Natural killer cell treated with Interleukin-12 subunit alpha and Interleukin-12 subunit beta and Interleukin-15 and Interleukin-18, amount 100 ng/mL, for 72 hours (primary cell): ENCODE measurements at regions not wholly inside any gene's neighbourhood (a gene's known extent, or its start where the extent isn't known, plus 50 kb on each side); places are given as distances from the start of the nearest gene placed in this dataset.

Source experiments
- ATAC-seq, 2 donors: fragments of 150-1000 bp; cut with Tn5 transposase in 1 of 2; sonication (Bioruptor Pico), chemical (Tn5 transposase) in 1 of 2; 2 replicates each; pipeline ENCODE4 v1.10.0; 2021
- DNase-seq: peaks from one replicate; pipeline ENCODE4 v3.0.0; 2022; ENCODE audit warnings: low spot score
- H3K27ac Mint-ChIP-seq, 2 donors: 1 replicate in 1 of 2; 2 replicates in 1 of 2; pipeline ENCODE4 v1.8.0; 2022; ENCODE audit warnings: mixed read lengths in 2 of 2, mild to moderate bottlenecking in 1 of 2, moderate library complexity in 1 of 2
- H3K27me3 Mint-ChIP-seq, 2 donors: 1 replicate in 1 of 2; 2 replicates in 1 of 2; pipeline ENCODE4 v1.8.0; 2022; ENCODE audit warnings: mixed read lengths in 2 of 2
- H3K36me3 Mint-ChIP-seq: one replicate; pipeline ENCODE4 v1.8.0; 2022; ENCODE audit warnings: mixed read lengths
- H3K4me1 Mint-ChIP-seq, 2 donors: 1 replicate in 1 of 2; 2 replicates in 1 of 2; pipeline ENCODE4 v1.8.0; 2022; ENCODE audit warnings: low read depth in 2 of 2, mixed read lengths in 2 of 2, mild to moderate bottlenecking in 1 of 2
- H3K4me3 Mint-ChIP-seq: one replicate; pipeline ENCODE4 v1.8.0; 2022; ENCODE audit warnings: mixed read lengths
- H3K9me3 Mint-ChIP-seq: 2 replicates; pipeline ENCODE4 v1.8.0; 2022; ENCODE audit warnings: mixed read lengths

DNA sequence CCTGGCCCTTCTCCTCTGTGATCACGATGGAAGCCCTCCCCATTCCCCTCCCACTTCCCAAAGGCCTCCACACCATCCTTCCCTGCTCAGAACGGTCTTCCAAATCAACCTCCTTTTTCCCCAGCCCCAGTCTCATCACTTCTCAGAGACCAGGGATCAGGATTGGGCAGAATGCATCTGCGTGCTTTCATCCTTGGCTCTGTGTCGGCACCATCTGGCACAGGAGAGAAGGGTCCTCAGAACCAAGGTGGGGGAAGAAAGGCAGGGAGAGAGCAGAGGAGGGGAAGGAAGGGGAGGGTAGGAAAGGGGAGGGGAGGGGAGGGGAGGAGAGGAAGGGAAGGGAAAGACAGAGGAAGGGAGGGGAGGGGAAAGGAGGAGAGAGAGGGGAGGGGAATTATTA is 52.4 kb upstream of the FICD start:
- Mint-ChIP-seq H3K27me3 (peaks cover 27 to 36% of the 10 kb centered on the region in 2 donors), H3K9me3 (no peaks in the 10 kb centered on the region), H3K27ac (no peak overlapping the region), H3K4me1 (no peaks in the 10 kb centered on the region), H3K4me3 (no peak overlapping the region), H3K36me3 (no peaks in the 10 kb centered on the region)
- ATAC-seq (no peak), DNase-seq (no peak)

DNA sequence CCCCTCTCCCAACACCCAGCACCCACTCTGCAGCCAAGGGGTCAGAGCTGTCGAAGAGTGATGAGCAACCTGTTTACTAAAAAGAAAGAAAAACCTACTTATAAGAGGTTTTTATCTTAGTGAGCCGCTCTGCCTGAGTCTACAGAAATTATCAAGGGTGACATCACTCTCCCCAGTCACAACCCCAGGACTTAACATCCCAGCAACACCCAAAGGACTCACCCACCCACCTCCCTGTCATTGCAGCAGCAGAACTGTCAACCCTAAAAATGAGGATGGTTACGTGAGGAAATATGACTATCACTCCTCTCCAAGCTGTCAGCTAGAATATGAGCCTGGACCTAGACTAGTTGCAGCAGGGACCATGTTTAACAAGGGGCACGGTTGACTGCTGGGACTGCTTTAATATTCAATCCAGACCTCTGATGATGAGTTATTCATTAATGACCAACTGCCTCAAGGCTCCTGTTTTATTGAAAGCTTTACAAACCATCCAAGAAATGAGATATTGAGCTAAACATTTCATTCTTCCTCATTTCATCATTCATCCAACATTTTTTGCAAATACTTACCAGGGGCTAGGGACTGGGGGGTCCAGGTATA is 53.9 kb upstream of the FICD start:
- H3K4me3 Mint-ChIP-seq: no peak overlapping the region
- H3K27me3 Mint-ChIP-seq: peaks cover 19 to 36% of the 10 kb centered on the region in 2 donors
- no peaks in the 10 kb centered on the region for H3K9me3 Mint-ChIP-seq
- H3K27ac Mint-ChIP-seq: no peak overlapping the region
- no peaks in the 10 kb centered on the region for H3K36me3 Mint-ChIP-seq
- ATAC-seq (no peak), DNase-seq (no peak)
- no peaks in the 10 kb centered on the region for H3K4me1 Mint-ChIP-seq

DNA sequence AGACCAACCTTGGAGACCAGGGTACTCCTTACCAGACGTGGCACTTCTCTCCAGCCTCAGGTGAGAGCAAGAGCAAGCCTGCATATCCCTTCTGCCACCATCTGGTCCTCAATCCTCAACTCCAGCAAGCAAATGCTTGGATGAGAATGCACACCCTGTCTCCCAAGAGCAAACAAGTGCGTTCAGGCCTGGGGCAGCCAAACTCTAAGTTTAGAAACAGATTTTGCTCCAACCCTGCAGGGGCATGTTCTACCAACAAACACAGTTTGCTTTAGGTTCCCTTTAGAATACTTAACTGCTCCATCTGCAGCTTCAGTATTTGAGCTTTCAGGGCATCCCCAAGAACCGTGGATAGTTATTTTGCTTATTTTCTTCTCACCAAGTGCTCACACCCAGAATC is 55.9 kb upstream of the FICD start:
- Mint-ChIP-seq H3K27me3 (peaks cover 17 to 35% of the 10 kb centered on the region in 2 donors), H3K4me3 (no peak overlapping the region), H3K4me1 (peaks cover 11 to 12% of the 10 kb centered on the region in 2 donors), H3K27ac (no peak overlapping the region), H3K9me3 (no peaks in the 10 kb centered on the region), H3K36me3 (no peaks in the 10 kb centered on the region)
- DNase-seq (no peak), ATAC-seq (no peak)

DNA sequence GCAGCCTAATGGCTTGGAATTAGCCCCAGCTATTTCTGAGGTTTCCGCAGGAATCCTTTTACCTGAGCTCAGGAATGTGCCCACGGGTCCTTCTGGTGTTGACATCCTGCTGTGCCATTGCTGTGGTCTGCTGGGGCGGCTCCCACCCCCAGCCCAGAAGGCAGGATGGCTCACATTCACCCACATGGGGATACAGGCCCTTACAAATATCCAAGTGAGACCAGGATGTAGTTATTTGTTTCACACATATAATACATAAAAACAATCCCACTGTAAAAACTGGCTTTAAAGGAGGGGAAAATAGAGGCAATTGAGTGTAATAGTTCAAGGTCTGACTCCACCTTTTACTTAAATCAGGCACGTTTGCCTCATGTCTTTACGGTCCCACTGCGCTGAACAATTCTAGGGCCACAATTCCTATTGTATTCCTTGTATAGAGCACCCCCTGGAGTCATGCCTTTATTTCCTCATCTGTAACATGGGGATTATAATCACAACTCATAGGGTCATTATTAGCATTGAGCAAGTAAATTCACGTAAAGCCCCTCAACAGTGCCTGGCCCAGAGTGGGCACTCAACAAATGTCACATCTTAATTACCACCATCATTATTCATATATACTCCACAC is 57.2 kb upstream of the FICD start:
- H3K4me3 Mint-ChIP-seq: no peak overlapping the region
- peaks cover 11 to 12% of the 10 kb centered on the region in 2 donors for H3K4me1 Mint-ChIP-seq
- no peak overlapping the region for H3K27ac Mint-ChIP-seq
- no peaks in the 10 kb centered on the region for H3K9me3 Mint-ChIP-seq
- no peak for DNase-seq
- H3K27me3 Mint-ChIP-seq: peaks cover 15 to 32% of the 10 kb centered on the region in 2 donors
- H3K36me3 Mint-ChIP-seq: no peaks in the 10 kb centered on the region
- ATAC-seq: no peak

DNA sequence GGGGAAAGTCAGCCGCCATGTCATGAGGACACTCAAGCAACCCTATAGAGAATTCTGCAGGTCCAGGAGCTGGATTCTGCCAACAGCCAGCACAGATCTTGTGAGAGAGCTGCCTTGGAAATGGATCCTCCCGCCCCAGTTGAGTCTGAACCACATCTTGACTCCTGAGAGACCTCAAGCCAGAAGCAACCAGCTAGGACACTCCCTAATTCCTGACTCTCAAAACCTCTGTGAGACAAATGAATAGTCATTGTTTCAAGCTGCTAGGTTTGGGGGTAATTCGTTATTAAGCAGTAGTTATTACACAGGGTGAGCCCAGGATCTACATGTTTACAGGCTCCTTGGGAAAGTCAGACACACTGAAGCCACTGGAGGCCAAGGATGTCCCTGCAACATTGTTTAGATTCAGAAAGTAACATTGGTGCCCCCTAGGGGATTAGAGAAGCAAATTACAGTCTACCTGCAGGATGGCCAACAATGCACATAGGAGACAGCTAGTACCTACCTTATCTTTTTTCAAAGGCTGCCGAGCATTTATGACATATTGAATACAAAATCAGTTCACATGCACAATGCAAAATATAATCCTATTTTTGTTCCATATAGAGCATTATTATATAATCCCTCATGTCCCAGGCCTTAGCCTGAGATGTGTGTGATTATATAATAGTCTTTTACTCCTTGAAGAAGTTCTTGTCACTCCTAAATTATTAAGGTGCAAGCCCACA is 57.9 kb upstream of the FICD start:
- ATAC-seq (peak; percentile 62 to 69), DNase-seq (no peak)
- H3K4me3 Mint-ChIP-seq: no peak overlapping the region
- H3K27me3 Mint-ChIP-seq: peaks cover 12 to 35% of the 10 kb centered on the region in 2 donors
- peaks cover 11 to 12% of the 10 kb centered on the region in 2 donors for H3K4me1 Mint-ChIP-seq
- H3K27ac Mint-ChIP-seq: no peak overlapping the region
- H3K9me3 Mint-ChIP-seq: no peaks in the 10 kb centered on the region
- H3K36me3 Mint-ChIP-seq: no peaks in the 10 kb centered on the region

DNA sequence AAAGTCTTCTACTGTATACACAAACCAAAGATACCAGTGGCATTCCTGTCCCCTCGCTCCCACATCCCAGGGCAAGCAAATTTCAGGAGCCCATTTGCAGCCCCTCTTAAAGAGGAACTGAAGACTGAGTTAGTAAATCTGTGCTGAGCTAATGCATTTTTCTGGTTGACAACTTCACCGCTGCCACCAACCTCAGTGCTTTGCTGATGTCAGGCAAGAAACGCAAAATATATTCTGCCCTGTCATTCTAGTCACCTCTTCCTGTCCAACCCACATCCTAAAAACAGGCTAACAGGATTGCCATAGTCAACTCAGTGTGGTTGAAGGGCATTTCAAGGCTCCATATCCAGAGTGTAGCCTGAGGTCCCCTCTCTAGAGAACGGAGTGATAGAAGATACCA is 59.4 kb upstream of the FICD start:
- H3K27ac Mint-ChIP-seq: no peak overlapping the region
- H3K4me3 Mint-ChIP-seq: no peak overlapping the region
- H3K9me3 Mint-ChIP-seq: no peaks in the 10 kb centered on the region
- ATAC-seq: peak in 1 of 2 donors; percentile 53
- peaks cover 11 to 12% of the 10 kb centered on the region in 2 donors for H3K4me1 Mint-ChIP-seq
- H3K36me3 Mint-ChIP-seq: no peaks in the 10 kb centered on the region
- H3K27me3 Mint-ChIP-seq: peaks cover 20 to 44% of the 10 kb centered on the region in 2 donors
- DNase-seq: no peak

DNA sequence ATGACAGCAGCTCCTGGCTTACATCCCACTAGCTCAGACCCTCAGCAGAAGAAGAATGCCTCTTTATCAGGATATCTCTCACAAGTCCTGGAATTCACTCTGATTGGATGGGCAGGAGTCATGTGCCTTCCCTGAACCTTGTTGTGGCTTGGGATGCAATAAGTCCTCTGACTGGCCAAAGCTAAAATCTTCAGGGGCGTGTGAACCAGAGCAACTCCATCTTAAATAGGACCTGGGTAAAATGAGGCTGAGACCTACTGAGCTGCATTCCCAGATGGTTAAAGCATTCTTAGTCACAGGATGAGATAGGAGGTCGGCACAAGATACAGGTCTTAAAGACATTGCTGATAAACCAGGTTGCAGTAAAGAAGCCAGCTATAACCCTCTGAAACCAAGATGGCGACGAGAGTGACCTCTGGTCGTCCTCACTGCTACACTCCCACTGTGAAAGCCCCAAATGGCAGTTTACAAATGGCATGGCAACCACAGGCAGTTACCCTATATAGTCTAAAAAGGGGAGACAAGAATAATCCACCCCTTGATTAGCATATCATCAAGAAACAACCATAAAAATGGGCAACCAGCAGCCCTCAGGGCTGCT is 60.4 kb upstream of the FICD start:
- Mint-ChIP-seq H3K36me3 (no peaks in the 10 kb centered on the region), H3K4me3 (no peak overlapping the region), H3K27ac (no peak overlapping the region), H3K27me3 (peaks cover 22 to 39% of the 10 kb centered on the region in 2 donors), H3K4me1 (peaks cover 11 to 12% of the 10 kb centered on the region in 2 donors), H3K9me3 (no peaks in the 10 kb centered on the region)
- DNase-seq: no peak
- no peak for ATAC-seq

DNA sequence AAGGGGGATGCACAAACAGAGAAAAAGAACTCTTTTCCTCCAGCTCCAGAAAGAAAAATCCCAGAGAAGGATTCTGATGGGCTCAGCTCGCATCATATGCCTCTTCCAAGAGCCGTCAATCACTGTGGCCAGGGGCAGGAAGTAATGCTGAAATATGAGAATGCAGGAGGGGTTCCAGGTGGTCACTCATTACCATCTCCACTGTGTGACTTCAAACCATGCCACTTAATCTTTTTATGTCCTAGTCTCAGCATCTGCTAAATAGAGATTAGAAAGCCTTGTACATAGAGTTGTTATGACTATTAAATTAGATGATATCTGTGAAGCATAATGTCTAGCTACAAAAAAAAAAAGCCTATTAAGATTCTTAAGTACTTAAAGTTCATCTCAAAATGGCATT is 65.6 kb upstream of the FICD start:
- no peak overlapping the region for H3K4me3 Mint-ChIP-seq
- peaks cover 28 to 44% of the 10 kb centered on the region in 2 donors for H3K27me3 Mint-ChIP-seq
- DNase-seq: no peak
- ATAC-seq: no peak
- no peaks in the 10 kb centered on the region for H3K36me3 Mint-ChIP-seq
- H3K9me3 Mint-ChIP-seq: no peaks in the 10 kb centered on the region
- no peaks in the 10 kb centered on the region for H3K4me1 Mint-ChIP-seq
- H3K27ac Mint-ChIP-seq: no peak overlapping the region

DNA sequence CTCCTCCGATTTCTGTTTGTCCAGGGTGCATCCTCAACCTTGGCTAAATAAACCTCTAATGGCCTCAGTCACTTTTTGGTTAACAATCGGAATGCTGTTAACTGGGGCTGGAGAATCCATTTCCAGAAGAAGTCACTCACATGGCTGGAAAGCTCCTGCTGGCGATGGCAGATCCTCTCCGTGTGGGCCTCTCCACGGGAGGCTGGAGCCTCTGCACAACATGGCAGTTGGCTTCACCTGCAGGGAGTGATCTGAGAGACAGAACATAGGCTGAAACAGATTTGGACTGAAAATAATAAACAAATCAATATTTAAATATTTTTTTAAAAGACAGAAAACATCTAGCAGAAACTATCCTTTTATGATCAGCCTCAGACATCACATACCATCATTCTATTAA is 66.8 kb upstream of the FICD start:
- Mint-ChIP-seq H3K4me3 (no peak overlapping the region), H3K4me1 (no peaks in the 10 kb centered on the region), H3K36me3 (no peaks in the 10 kb centered on the region), H3K9me3 (no peaks in the 10 kb centered on the region), H3K27ac (no peak overlapping the region), H3K27me3 (peaks cover 28 to 45% of the 10 kb centered on the region in 2 donors)
- DNase-seq (no peak), ATAC-seq (no peak)

DNA sequence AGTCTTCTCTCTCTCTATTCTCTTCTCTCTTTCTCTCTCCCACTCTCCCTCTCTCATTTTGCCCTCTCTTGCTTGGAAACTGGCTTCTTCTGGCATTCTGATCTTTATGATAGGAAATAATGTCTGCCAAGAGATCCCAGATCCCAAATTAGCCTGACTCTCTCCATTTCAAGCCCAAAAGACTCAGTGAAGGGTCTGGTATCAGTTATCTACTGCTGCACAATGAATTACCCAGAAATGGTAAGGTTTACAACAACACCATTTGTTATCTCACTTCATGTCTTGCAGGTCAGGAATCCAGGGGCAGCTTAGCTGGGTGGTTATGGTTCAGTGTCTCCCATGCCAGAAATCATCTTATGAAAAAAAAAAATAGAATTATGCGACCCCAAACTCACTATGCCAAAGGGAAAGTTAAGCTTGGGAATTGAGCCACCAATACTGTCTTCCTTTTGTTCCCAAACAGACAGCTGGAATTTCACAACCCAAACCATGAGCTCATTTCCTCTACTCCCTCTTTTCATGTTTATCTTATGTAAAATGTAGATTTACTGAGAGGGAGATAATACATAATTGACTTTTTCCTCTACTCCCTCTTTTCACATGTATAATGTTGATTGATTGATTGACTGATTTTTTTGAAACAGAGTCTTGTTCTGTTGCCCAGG is 67.8 kb upstream of the FICD start:
- Mint-ChIP-seq H3K9me3 (no peaks in the 10 kb centered on the region), H3K27me3 (peaks cover 23 to 43% of the 10 kb centered on the region in 2 donors), H3K4me1 (no peaks in the 10 kb centered on the region), H3K4me3 (no peak overlapping the region), H3K27ac (no peak overlapping the region), H3K36me3 (no peaks in the 10 kb centered on the region)
- no peak for ATAC-seq
- no peak for DNase-seq

DNA sequence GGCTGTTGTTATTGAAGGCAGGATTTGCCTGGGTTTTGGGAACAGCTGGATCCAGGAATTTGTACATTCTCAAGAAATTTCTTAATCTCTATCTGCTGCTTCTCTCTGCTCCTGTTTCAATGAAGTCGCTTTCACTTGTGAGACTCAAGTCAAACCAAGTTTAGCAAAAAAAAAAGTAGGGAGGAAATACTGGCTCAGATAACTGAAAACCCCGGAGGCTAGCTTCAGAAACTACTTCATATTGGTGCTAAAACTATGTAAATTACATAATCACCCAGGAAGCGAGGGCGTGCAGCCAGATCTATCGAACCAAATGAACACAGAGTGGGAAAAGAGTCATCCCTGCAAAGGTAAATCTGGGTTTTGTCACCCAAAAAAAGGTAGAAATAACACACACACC is 68.3 kb upstream of the FICD start:
- no peak overlapping the region for H3K4me3 Mint-ChIP-seq
- peaks cover 24 to 43% of the 10 kb centered on the region in 2 donors for H3K27me3 Mint-ChIP-seq
- no peaks in the 10 kb centered on the region for H3K36me3 Mint-ChIP-seq
- DNase-seq (no peak), ATAC-seq (no peak)
- H3K4me1 Mint-ChIP-seq: no peaks in the 10 kb centered on the region
- H3K9me3 Mint-ChIP-seq: no peaks in the 10 kb centered on the region
- H3K27ac Mint-ChIP-seq: no peak overlapping the region

DNA sequence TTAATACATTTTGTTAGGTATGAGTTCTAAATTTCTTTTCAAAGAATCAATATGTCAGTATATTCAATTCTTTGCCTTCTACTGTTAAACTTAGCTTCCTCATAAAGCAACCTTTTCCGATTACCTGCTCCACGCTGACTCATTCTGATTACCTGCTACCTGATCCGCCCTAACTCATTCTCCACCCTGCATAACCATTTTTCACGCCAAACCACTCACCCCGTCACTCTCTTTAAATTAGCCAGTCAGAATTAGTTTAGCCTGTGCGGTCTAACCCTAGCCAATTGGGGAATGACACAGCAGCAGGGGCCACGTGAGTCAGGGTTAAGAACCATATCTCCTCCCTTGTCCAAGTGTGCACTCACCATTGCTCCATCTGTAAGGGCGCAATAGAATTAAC is 72.2 kb upstream of the FICD start:
- Mint-ChIP-seq H3K27ac (no peak overlapping the region), H3K9me3 (no peaks in the 10 kb centered on the region), H3K4me1 (no peaks in the 10 kb centered on the region), H3K27me3 (peaks cover 16 to 41% of the 10 kb centered on the region in 2 donors), H3K4me3 (no peak overlapping the region), H3K36me3 (no peaks in the 10 kb centered on the region)
- DNase-seq (no peak), ATAC-seq (no peak)

DNA sequence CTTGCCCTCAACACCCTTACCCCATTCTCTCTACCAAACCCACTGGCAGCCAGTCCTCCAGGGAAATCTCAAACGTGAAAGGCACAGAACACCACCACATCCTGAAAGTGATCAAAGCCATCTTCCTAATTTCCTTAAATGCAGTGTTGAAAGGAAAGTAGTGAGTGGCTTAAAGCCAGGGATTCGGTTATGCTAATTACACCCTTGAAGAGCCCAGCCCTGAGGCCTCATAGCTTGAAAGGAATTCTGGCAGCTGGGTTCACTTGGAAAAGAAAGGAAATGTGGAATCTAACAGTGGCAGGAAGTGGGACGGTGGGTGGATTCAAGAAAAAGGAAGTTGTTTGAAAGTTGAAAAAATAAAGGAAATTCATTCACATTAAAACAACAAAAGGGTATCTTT is 73.0 kb upstream of the FICD start:
- no peak overlapping the region for H3K4me3 Mint-ChIP-seq
- H3K27me3 Mint-ChIP-seq: peaks cover 14 to 36% of the 10 kb centered on the region in 2 donors
- ATAC-seq: no peak
- no peak overlapping the region for H3K27ac Mint-ChIP-seq
- DNase-seq: no peak
- H3K4me1 Mint-ChIP-seq: no peaks in the 10 kb centered on the region
- H3K9me3 Mint-ChIP-seq: no peaks in the 10 kb centered on the region
- H3K36me3 Mint-ChIP-seq: no peaks in the 10 kb centered on the region

DNA sequence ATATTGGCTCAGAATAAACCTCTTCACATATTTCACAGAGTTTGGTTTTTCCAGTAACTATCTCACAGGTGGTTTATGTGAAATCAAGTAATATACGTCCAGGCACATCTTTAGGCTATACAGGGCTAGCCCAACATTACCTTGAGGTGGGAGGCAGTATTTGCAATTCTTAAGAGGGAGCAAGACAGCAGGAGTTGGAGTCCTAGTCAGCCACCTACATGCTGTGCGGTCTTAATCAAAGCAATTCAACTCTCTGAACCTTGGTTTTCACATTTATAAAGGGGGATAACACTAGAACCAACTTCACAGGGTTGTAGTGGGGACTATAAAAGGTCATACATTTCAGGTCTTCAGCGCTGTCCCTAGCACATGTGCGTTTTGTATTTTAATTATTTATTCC is 73.5 kb upstream of the FICD start:
- H3K9me3 Mint-ChIP-seq: no peaks in the 10 kb centered on the region
- no peaks in the 10 kb centered on the region for H3K36me3 Mint-ChIP-seq
- DNase-seq (no peak), ATAC-seq (no peak)
- no peaks in the 10 kb centered on the region for H3K4me1 Mint-ChIP-seq
- peaks cover 10 to 31% of the 10 kb centered on the region in 2 donors for H3K27me3 Mint-ChIP-seq
- no peak overlapping the region for H3K27ac Mint-ChIP-seq
- H3K4me3 Mint-ChIP-seq: no peak overlapping the region
